GM19025 (cell line): ENCODE measurements at regions not wholly inside any gene's neighbourhood (a gene's known extent, or its start where the extent isn't known, plus 50 kb on each side); places are given as distances from the start of the nearest gene placed in this dataset.
A peak's percentile ranks its signal among the peaks of the same experiment; 100 is the strongest.

ENCODE experiments used
- ATAC-seq: cut with Tn5 transposase; IDR thresholded peaks from one replicate; pipeline ENCODE4 v1.9.1; 2021; ENCODE audit warnings: mild to moderate bottlenecking, low read depth, moderate library complexity; ENCODE audit not compliant: unreplicated experiment

GRCh38 chr13:82749551-82749950 lies 1132.7 kb downstream of the SLITRK1 start:
- no peak for ATAC-seq

GRCh38 chr13:82747958-82748357 lies 1134.3 kb downstream of the SLITRK1 start:
- no peak for ATAC-seq

DNA sequence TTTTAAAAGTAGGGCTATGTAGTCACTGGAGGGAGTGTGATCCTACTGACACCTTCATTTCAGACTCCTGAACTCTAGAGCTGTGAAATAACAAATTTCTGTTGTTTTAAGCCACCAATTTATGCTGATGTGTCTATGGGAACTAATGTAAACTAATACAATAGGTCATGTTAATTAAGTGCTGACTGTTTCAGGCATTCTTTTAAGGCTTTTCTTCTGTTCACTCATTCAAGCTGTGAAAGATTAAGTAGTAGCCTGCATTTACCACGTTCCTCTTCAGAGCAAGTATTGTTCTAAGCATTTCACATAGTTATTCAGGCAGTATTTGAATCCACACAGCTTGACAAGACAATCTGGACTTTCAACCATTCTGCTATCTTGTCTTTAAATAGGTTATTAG lies 1135.0 kb downstream of the SLITRK1 start:
- ATAC-seq, result no peak

DNA sequence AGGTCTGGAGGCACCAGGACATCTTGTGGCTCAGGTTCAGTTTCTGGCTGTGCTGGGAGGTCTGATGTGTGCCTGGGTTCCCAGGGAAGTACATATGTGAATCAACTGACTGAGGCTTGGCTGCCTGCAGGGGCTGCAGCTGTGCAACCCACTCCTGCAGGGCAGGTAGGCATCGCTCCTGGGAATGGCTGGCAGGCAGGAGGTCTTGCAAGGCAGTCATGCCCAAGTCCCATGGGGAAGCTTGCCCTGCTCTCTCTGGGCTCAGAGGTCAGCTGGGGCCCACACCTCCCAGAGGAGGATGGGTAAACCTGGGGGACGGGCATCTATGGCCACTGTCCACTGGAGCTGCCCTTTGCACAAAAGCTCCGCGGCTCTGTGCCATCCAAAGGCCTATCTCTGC lies 1141.8 kb downstream of the SLITRK1 start:
- ATAC-seq, result no peak

DNA sequence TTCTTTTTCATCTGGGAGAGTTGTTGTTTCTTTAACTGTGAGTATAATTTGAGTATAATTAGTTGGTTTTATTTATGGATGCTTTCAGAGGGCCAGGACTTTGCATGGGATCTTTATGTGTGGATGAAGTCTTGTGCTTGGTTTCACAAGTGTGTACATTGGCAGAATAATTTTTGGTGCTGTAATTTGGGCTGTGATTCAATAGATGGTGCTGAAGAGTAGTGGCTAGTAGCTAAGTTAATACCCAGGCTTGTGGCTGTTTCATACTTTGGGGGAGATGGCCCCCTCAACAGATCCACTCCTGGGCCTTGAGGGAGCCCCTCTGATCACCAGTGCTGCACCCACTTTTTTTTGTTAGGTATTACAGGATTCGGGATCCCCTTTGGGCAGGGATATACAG lies 1142.4 kb downstream of the SLITRK1 start:
- no peak for ATAC-seq

- no peak for ATAC-seq
These were observed 1152.9 kb downstream of the SLITRK1 start for GRCh38 chr13:82729401-82729800.

DNA sequence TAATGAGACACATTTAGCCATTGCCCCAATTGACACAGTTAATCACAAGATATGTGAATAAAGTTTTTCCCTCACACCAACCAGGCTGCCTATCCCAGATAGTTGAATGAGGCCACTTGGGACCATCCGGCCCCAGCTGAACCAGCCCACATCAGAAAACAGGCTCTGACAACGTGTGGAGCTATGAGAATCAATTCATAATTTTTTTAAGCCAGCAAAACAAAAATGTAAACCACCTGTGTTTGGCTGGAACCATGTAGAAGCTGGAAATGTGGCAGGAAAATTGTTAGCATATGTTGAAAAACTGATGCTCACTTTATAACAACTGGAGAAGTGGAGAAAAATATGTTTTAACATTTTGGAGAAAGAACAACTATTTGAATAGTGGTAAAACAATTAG lies 1161.3 kb downstream of the SLITRK1 start:
- ATAC-seq, result no peak

GRCh38 chr13:82719987-82720386 lies 1162.3 kb downstream of the SLITRK1 start:
- no peak for ATAC-seq

DNA sequence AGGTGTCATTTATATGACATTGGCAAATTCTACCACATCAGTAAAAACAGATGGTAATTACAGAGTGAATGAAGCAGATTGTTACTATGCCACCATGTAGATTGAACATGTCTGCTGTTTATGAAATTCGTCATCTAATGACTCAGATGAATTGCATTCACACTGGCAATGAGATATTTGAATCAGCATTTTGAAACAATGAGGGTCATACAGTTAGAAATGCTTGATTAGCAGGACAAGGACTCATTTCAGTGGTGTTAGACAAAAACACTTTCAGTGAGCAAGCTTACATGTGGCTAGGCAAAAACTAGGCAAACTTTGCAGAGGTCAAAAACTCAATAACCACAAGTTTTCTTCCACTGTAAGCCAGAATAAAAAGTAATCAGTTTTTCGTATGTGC lies 1165.0 kb downstream of the SLITRK1 start:
- no peak for ATAC-seq

GRCh38 chr13:82713687-82714405 lies 1168.4 kb downstream of the SLITRK1 start:
- no peak for ATAC-seq

GRCh38 chr13:82702513-82702912 lies 1179.8 kb downstream of the SLITRK1 start:
- no peak for ATAC-seq

DNA sequence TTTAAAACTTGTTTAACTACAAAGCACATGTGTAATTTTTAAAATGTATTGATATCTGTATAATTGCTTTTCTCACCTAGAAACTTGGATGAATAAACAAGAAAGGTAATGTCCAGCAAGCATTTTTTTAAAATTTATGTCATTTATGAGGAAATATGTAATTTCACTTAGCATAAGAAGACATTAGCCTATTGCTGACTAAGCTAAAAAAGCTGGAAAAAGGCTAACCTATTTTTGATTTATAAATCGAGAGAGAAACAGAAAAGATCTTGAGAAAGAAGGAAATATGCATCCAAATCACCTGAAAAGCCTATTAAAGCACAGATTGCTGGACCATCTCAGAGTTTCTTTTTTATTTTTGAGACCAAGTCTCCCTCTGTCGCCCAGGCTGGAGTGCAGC lies 1181.3 kb downstream of the SLITRK1 start:
- no peak for ATAC-seq

DNA sequence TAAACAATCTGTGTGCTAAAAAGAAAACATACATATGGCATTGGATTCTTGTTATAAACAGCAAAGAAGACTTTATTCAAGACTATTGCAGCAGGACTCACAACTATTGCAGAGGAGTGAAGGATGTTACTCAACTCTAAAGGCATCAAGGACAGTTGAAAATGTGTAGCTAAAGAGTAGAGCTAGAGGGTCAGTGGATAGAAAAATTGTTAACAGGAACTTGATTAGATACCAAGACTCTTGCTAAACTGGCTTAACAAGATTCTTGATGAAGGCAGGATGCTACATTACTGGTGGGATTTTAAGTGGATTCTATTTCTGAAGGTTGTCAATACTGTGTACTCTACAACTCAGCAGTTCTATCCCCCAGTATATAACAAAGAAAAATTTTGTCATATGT lies 1183.3 kb downstream of the SLITRK1 start:
- ATAC-seq, result no peak

DNA sequence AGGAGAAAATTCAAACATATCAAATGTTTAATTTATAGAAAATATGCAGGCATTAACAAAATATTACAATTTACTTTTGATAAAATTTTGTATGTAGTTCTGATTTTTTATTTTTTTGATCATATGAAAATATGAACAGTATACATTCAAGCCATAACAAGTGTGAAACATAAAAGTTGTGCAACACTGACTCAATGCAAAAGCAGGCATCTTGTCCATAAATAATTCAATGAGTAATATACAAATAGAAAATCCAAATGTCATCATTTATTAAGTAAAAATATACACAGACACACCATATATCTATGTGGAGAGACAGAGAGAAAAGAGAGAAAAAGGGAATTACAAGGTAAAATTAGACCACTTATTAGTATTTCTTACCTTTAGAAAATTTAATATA lies 1183.9 kb downstream of the SLITRK1 start:
- no peak for ATAC-seq

- no peak for ATAC-seq
These were observed 1188.7 kb downstream of the SLITRK1 start for GRCh38 chr13:82693607-82694006.

GRCh38 chr13:82688400-82688994 lies 1193.8 kb downstream of the SLITRK1 start:
- peak; percentile 60 for ATAC-seq

GRCh38 chr13:82687884-82688283 lies 1194.4 kb downstream of the SLITRK1 start:
- no peak for ATAC-seq

GRCh38 chr13:82681535-82681934 lies 1200.7 kb downstream of the SLITRK1 start:
- ATAC-seq, result no peak

DNA sequence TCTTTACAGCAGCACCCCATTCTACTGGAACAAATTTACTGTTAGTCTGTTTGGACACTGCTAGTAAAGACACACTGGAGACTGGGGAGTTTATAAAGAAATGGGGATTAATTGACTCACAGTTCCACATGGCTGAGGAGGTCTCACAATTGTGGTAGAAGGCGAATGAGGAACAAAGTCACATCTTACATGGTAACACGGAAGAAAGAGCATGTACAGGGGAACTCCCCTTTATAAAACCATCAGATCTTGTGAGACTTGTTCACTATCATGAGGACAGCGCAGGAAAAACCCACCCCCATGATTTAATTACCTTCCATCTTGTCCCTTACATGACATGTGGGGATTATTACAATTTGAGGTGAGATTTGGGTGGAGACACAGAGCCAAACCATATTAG lies 1204.2 kb downstream of the SLITRK1 start:
- ATAC-seq, result no peak

- no peak for ATAC-seq
These were observed 1207.2 kb downstream of the SLITRK1 start for GRCh38 chr13:82675024-82675423.

- ATAC-seq, result no peak
These were observed 1207.7 kb downstream of the SLITRK1 start for GRCh38 chr13:82674546-82674945.

DNA sequence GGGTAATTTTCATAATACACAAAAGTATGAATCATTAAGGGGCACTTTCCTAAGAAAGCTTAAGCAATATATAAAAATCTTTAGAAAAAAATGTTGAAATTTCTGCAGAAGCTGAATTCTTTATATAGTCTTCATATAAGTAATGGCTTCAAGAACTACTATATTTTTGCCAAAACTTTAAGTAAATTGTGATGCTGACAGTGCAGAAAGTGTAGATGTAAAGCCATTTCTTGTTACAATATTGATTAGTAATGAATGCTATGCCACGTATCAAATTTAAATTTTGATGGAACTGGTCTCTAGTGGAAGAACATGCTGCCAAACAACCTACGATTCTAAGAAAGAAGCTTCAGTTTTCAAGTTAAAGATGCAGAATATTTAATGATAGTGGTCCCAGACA lies 1210.0 kb downstream of the SLITRK1 start:
- ATAC-seq, result no peak
